DND-41 (cell line): ENCODE measurements at regions not wholly inside any gene's neighbourhood (a gene's known extent, or its start where the extent isn't known, plus 50 kb on each side); places are given as distances from the start of the nearest gene placed in this dataset.

ENCODE experiments used
- ATAC-seq: fragments of 200-7000 bp; cut with Tn5 transposase; 3 replicates; pipeline ENCODE4 v1.9.1; 2021; ENCODE audit warnings: low read depth; ENCODE audit not compliant: insufficient read depth
- DNase-seq: peaks from one replicate; pipeline ENCODE4 v3.0.0-alpha.2; 2020
- H2AFZ ChIP-seq: 2 replicates; pipeline ENCODE4 v1.6.0; 2012; ENCODE audit warnings: low read depth, low read length
- H3K27ac ChIP-seq: 2 replicates; pipeline ENCODE4 v1.5.1; 2012; ENCODE audit warnings: low read length, inconsistent platforms
- H3K27me3 ChIP-seq: fragments of 200-600 bp; sonication (generic); 2 replicates; pipeline ENCODE4 v1.6.0; 2012; ENCODE audit warnings: low read length, mild to moderate bottlenecking, inconsistent platforms; ENCODE audit not compliant: insufficient read depth, poor library complexity
- H3K36me3 ChIP-seq: 2 replicates; pipeline ENCODE4 v1.5.1; 2012; ENCODE audit warnings: low read length, inconsistent platforms; ENCODE audit not compliant: insufficient read depth
- H3K4me1 ChIP-seq: 2 replicates; pipeline ENCODE4 v1.5.1; 2012; ENCODE audit warnings: mild to moderate bottlenecking, low read length; ENCODE audit not compliant: insufficient read depth
- H3K4me2 ChIP-seq: 2 replicates; pipeline ENCODE4 v1.6.0; 2012; ENCODE audit warnings: mild to moderate bottlenecking, moderate library complexity, low read length, inconsistent platforms; ENCODE audit not compliant: insufficient read depth
- H3K4me3 ChIP-seq, 2 experiments: fragments of 200-600 bp in 1 of 2; shearing (Covaris generic) in 1 of 2; 2 replicates each; pipeline ENCODE4 v1.5.1; 2012 to 2016; ENCODE audit warnings: inconsistent platforms in 2 of 2, low read length in 2 of 2, mild to moderate bottlenecking in 2 of 2, low read depth in 1 of 2, moderate library complexity in 1 of 2
- H3K79me2 ChIP-seq: 2 replicates; pipeline ENCODE4 v1.6.0; 2012; ENCODE audit warnings: low read length, inconsistent platforms; ENCODE audit not compliant: insufficient read depth
- H3K9ac ChIP-seq: 2 replicates; pipeline ENCODE4 v1.6.0; 2012; ENCODE audit warnings: low read depth, mild to moderate bottlenecking, inconsistent platforms, low read length, moderate library complexity
- H3K9me3 ChIP-seq: 2 replicates; pipeline ENCODE4 v1.5.1; 2012; ENCODE audit warnings: low read length, moderate library complexity, mild to moderate bottlenecking, inconsistent platforms; ENCODE audit not compliant: insufficient read depth, severe bottlenecking
- H4K20me1 ChIP-seq: 2 replicates; pipeline ENCODE4 v1.6.0; 2012; ENCODE audit warnings: low read length; ENCODE audit not compliant: insufficient read depth
- CTCF ChIP-seq: IDR thresholded peaks from 2 replicates; pipeline ENCODE4 v1.5.1; 2012; ENCODE audit warnings: borderline replicate concordance, low read length, moderate library complexity, mild to moderate bottlenecking; ENCODE audit not compliant: poor library complexity, severe bottlenecking; ENCODE audit errors: extremely low read depth
- EZH2 ChIP-seq: IDR thresholded peaks from 3 replicates; pipeline ENCODE4 v1.6.1; 2012; ENCODE audit warnings: borderline replicate concordance, low read depth, mild to moderate bottlenecking, moderate library complexity, low read length, inconsistent platforms; ENCODE audit not compliant: severe bottlenecking

GRCh38 chr13:90628471-90628870 is 719.0 kb upstream of the MIR17HG start:
- Histone ChIP-seq H3K27me3 (no peaks in the 10 kb centered on the region), H3K9me3 (no peaks in the 10 kb centered on the region), H3K9ac (no peak overlapping the region), H4K20me1 (no peaks in the 10 kb centered on the region), H3K36me3 (no peaks in the 10 kb centered on the region), H3K79me2 (no peaks in the 10 kb centered on the region), H3K27ac (no peak overlapping the region), H2AFZ (no peak overlapping the region), H3K4me1 (no peaks in the 10 kb centered on the region), H3K4me3 (no peak overlapping the region), H3K4me2 (no peak overlapping the region)
- ATAC-seq, result no peak
- no peak for DNase-seq
- TF ChIP-seq EZH2, result no peak
- no peak for TF ChIP-seq CTCF

- H3K27ac ChIP-seq, result no peak overlapping the region
- H3K36me3 ChIP-seq, result no peaks in the 10 kb centered on the region
- H3K9me3 ChIP-seq, result no peaks in the 10 kb centered on the region
- no peaks in the 10 kb centered on the region for H4K20me1 ChIP-seq
- no peaks in the 10 kb centered on the region for H3K4me1 ChIP-seq
- no peak for DNase-seq
- no peak for TF ChIP-seq EZH2
- no peak for TF ChIP-seq CTCF
- H3K9ac ChIP-seq, result no peak overlapping the region
- no peak overlapping the region for H3K4me3 ChIP-seq
- H3K79me2 ChIP-seq, result no peaks in the 10 kb centered on the region
- no peak overlapping the region for H3K4me2 ChIP-seq
- no peak overlapping the region for H2AFZ ChIP-seq
- no peak for ATAC-seq
- no peaks in the 10 kb centered on the region for H3K27me3 ChIP-seq
These were observed 716.8 kb upstream of the MIR17HG start for GRCh38 chr13:90630716-90631115.

- Histone ChIP-seq H3K36me3 (no peaks in the 10 kb centered on the region), H3K9me3 (no peaks in the 10 kb centered on the region), H3K4me3 (no peak overlapping the region), H3K27me3 (no peaks in the 10 kb centered on the region), H3K9ac (no peak overlapping the region), H3K4me1 (no peaks in the 10 kb centered on the region), H3K27ac (no peak overlapping the region), H3K79me2 (no peaks in the 10 kb centered on the region), H3K4me2 (no peak overlapping the region), H4K20me1 (no peaks in the 10 kb centered on the region), H2AFZ (no peak overlapping the region)
- ATAC-seq (no peak), DNase-seq (no peak)
- TF ChIP-seq CTCF (no peak), EZH2 (no peak)
These were observed 715.3 kb upstream of the MIR17HG start for GRCh38 chr13:90632184-90632583.

GRCh38 chr13:90633849-90634248 is 713.6 kb upstream of the MIR17HG start:
- no peaks in the 10 kb centered on the region for H3K4me1 ChIP-seq
- no peak overlapping the region for H3K4me2 ChIP-seq
- H3K36me3 ChIP-seq, result no peaks in the 10 kb centered on the region
- no peak for DNase-seq
- ATAC-seq, result no peak
- H4K20me1 ChIP-seq, result no peaks in the 10 kb centered on the region
- no peaks in the 10 kb centered on the region for H3K9me3 ChIP-seq
- no peak overlapping the region for H3K9ac ChIP-seq
- no peaks in the 10 kb centered on the region for H3K27me3 ChIP-seq
- no peak overlapping the region for H3K27ac ChIP-seq
- no peak overlapping the region for H3K4me3 ChIP-seq
- no peaks in the 10 kb centered on the region for H3K79me2 ChIP-seq
- TF ChIP-seq EZH2 (no peak), CTCF (no peak)
- no peak overlapping the region for H2AFZ ChIP-seq
